OCI-LY7 (cell line): ENCODE measurements at regions not wholly inside any gene's neighbourhood (a gene's known extent, or its start where the extent isn't known, plus 50 kb on each side); places are given as distances from the start of the nearest gene placed in this dataset.

Experiments
- EZH2phosphoT487 ChIP-seq: fragments of 200-600 bp; sonication (generic); IDR thresholded peaks from 2 replicates; pipeline ENCODE4 v1.6.1; 2018; ENCODE audit warnings: low read depth, borderline replicate concordance, mild to moderate bottlenecking, mixed run types, antibody characterized with exemption, low read length, moderate library complexity, mixed read lengths
- TF ChIP-seq, protein P1 (sequence below): fragments of 200-600 bp; sonication (generic); conservative IDR thresholded peaks from 2 replicates; pipeline ENCODE4 v1.5.1; 2014; ENCODE audit warnings: mild to moderate bottlenecking, antibody characterized with exemption, low read length, moderate library complexity, mixed read lengths

DNA sequence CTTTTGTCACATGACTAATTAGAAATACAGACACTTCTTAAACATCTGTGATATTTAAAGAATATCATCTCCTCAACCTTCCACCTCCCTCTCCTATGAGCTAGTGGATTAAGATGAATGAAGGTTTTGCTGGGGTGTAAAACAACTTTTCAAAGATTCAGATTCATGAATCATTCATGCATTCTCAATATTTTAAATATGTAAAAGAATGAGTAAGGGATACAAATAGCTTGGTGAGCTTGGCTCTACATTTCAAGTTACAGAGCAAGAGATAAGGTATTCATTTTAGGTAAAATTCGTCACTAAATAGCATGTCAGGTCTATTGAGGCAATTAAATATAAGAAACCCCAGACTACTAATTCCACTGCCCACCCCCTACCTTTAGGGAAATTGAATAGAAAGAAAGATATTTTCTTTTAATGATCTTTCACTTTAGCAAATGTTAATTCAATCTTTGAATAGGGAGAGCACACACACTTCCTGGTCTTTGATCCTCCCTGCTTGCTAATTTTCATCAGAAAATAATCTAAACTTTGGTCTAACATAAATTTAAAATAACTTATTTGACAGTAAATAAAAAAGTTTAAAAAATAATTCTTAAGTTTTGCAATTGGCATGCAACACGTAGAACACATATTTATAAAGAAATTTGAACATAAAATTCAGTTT is 486.9 kb upstream of the ITGA1 start:
- TF ChIP-seq, protein P1, sequence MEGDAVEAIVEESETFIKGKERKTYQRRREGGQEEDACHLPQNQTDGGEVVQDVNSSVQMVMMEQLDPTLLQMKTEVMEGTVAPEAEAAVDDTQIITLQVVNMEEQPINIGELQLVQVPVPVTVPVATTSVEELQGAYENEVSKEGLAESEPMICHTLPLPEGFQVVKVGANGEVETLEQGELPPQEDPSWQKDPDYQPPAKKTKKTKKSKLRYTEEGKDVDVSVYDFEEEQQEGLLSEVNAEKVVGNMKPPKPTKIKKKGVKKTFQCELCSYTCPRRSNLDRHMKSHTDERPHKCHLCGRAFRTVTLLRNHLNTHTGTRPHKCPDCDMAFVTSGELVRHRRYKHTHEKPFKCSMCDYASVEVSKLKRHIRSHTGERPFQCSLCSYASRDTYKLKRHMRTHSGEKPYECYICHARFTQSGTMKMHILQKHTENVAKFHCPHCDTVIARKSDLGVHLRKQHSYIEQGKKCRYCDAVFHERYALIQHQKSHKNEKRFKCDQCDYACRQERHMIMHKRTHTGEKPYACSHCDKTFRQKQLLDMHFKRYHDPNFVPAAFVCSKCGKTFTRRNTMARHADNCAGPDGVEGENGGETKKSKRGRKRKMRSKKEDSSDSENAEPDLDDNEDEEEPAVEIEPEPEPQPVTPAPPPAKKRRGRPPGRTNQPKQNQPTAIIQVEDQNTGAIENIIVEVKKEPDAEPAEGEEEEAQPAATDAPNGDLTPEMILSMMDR, result no peak
- no peak for TF ChIP-seq EZH2phosphoT487
